Hepatocyte (in vitro differentiated cells): ENCODE measurements at regions not wholly inside any gene's neighbourhood (a gene's known extent, or its start where the extent isn't known, plus 50 kb on each side); places are given as distances from the start of the nearest gene placed in this dataset.

ENCODE experiments used
- DNase-seq: peaks from one replicate; pipeline ENCODE4 v3.0.0-alpha.2; 2016; ENCODE audit warnings: low spot score
- H2AFZ ChIP-seq: fragments of 200-600 bp; sonication (generic); 2 replicates; pipeline ENCODE4 v1.6.0; 2016; ENCODE audit warnings: antibody characterized with exemption, mild to moderate bottlenecking
- H3K27ac ChIP-seq: fragments of 200-600 bp; sonication (generic); 2 replicates; pipeline ENCODE4 v1.5.1; 2016; ENCODE audit warnings: mild to moderate bottlenecking
- H3K27me3 ChIP-seq: fragments of 200-600 bp; sonication (generic); 2 replicates; pipeline ENCODE4 v1.6.1; 2016
- H3K36me3 ChIP-seq: fragments of 200-600 bp; sonication (generic); replicated peaks from 2 replicates; pipeline ENCODE4 v1.5.1; 2016; ENCODE audit warnings: low read depth; ENCODE audit not compliant: insufficient read depth
- H3K4me1 ChIP-seq: fragments of 200-600 bp; sonication (generic); 2 replicates; pipeline ENCODE4 v1.5.1; 2016; ENCODE audit warnings: mild to moderate bottlenecking, moderate library complexity; ENCODE audit not compliant: insufficient read depth
- H3K4me2 ChIP-seq: fragments of 200-600 bp; sonication (generic); 2 replicates; pipeline ENCODE4 v1.6.0; 2016
- H3K4me3 ChIP-seq: fragments of 200-600 bp; sonication (generic); 2 replicates; pipeline ENCODE4 v1.5.1; 2016; ENCODE audit warnings: mild to moderate bottlenecking
- H3K79me2 ChIP-seq: fragments of 200-600 bp; sonication (generic); 2 replicates; pipeline ENCODE4 v1.6.0; 2017; ENCODE audit warnings: mild to moderate bottlenecking
- H3K9me2 ChIP-seq: fragments of 200-600 bp; sonication (generic); replicated peaks from 2 replicates; pipeline ENCODE4 v1.6.0; 2017; ENCODE audit warnings: mild to moderate bottlenecking; ENCODE audit not compliant: insufficient read depth
- H3K9me3 ChIP-seq: fragments of 200-600 bp; sonication (generic); 2 replicates; pipeline ENCODE4 v1.5.1; 2016; ENCODE audit warnings: low read depth, mild to moderate bottlenecking
- H4K20me1 ChIP-seq: fragments of 200-600 bp; sonication (generic); 2 replicates; pipeline ENCODE4 v1.6.0; 2016; ENCODE audit warnings: mild to moderate bottlenecking; ENCODE audit not compliant: insufficient read depth, poor library complexity, severe bottlenecking
- CTCF ChIP-seq: fragments of 200-600 bp; sonication (generic); IDR thresholded peaks from 2 replicates; pipeline ENCODE4 v1.5.1; 2016; ENCODE audit warnings: antibody characterized with exemption, mild to moderate bottlenecking; ENCODE audit not compliant: poor library complexity
- EZH2 ChIP-seq: fragments of 200-600 bp; sonication (generic); IDR thresholded peaks from 2 replicates; pipeline ENCODE4 v1.6.1; 2016; ENCODE audit warnings: antibody characterized with exemption, mild to moderate bottlenecking, borderline replicate concordance
- EZH2phosphoT487 ChIP-seq: fragments of 200-600 bp; sonication (generic); IDR thresholded peaks from one replicate; pipeline ENCODE4 v1.6.1; 2018; ENCODE audit warnings: antibody characterized with exemption, mild to moderate bottlenecking, low read depth, moderate library complexity; ENCODE audit not compliant: unreplicated experiment, severe bottlenecking
- WGBS: methylation state at CpG from one replicate; pipeline ENCODE4 v1.1.6; 2016; ENCODE audit warnings: low lambda C conversion rate; ENCODE audit errors: missing lambda C conversion rate; 5-methylcytosine and 5-hydroxymethylcytosine counted together

GRCh38 chr5:3190930-3191329 is 404.7 kb upstream of the IRX1 start:
- no peak overlapping the region for H2AFZ ChIP-seq
- 93% methylated on average over 10 of the region's 10 CpGs for WGBS
- H3K4me2 ChIP-seq: no peak overlapping the region
- no peaks in the 10 kb centered on the region for H3K79me2 ChIP-seq
- H3K36me3 ChIP-seq: no peaks in the 10 kb centered on the region
- H3K9me2 ChIP-seq: no peaks in the 10 kb centered on the region
- H3K27ac ChIP-seq: no peak overlapping the region
- no peak overlapping the region for H3K4me3 ChIP-seq
- H4K20me1 ChIP-seq: no peaks in the 10 kb centered on the region
- no peak for DNase-seq
- no peaks in the 10 kb centered on the region for H3K4me1 ChIP-seq
- H3K27me3 ChIP-seq: peaks cover 19% of the 10 kb centered on the region
- H3K9me3 ChIP-seq: no peaks in the 10 kb centered on the region
- TF ChIP-seq CTCF (no peak), EZH2phosphoT487 (no peak), EZH2 (no peak)

GRCh38 chr5:3190433-3190832 is 405.2 kb upstream of the IRX1 start:
- H3K9me2 ChIP-seq: no peaks in the 10 kb centered on the region
- no peaks in the 10 kb centered on the region for H3K79me2 ChIP-seq
- H3K27ac ChIP-seq: no peak overlapping the region
- H4K20me1 ChIP-seq: no peaks in the 10 kb centered on the region
- no peak overlapping the region for H3K4me3 ChIP-seq
- H2AFZ ChIP-seq: no peak overlapping the region
- no peak for DNase-seq
- H3K4me2 ChIP-seq: no peak overlapping the region
- WGBS: 68% methylated on average over 1 of the region's 1 CpG
- TF ChIP-seq CTCF (no peak), EZH2phosphoT487 (no peak), EZH2 (no peak)
- peaks cover 14% of the 10 kb centered on the region for H3K27me3 ChIP-seq
- H3K4me1 ChIP-seq: no peaks in the 10 kb centered on the region
- H3K9me3 ChIP-seq: no peaks in the 10 kb centered on the region
- no peaks in the 10 kb centered on the region for H3K36me3 ChIP-seq

GRCh38 chr5:3187771-3188425 is 407.7 kb upstream of the IRX1 start:
- Histone ChIP-seq H3K9me3 (no peaks in the 10 kb centered on the region), H4K20me1 (no peaks in the 10 kb centered on the region)
- 94% methylated on average over 28 of the region's 28 CpGs for WGBS

More at GRCh38 chr5:3187771-3188425, 407.7 kb upstream of the IRX1 start:
- no peaks in the 10 kb centered on the region for H3K9me2 ChIP-seq
- no peak overlapping the region for H2AFZ ChIP-seq
- H3K27ac ChIP-seq: no peak overlapping the region
- H3K4me3 ChIP-seq: no peak overlapping the region
- no peaks in the 10 kb centered on the region for H3K4me1 ChIP-seq
- TF ChIP-seq CTCF (no peak), EZH2 (no peak), EZH2phosphoT487 (no peak)
- H3K27me3 ChIP-seq: no peaks in the 10 kb centered on the region
- no peak for DNase-seq
- no peaks in the 10 kb centered on the region for H3K36me3 ChIP-seq
- H3K4me2 ChIP-seq: no peak overlapping the region
- no peaks in the 10 kb centered on the region for H3K79me2 ChIP-seq
